ENCODE measurements at regions not wholly inside any gene's neighbourhood (a gene's known extent, or its start where the extent isn't known, plus 50 kb on each side); places are given as distances from the start of the nearest gene placed in this dataset.
"Not testable (repeated sequence)": the region's sequence is repeated elsewhere in the genome, so short reads cannot be mapped to it uniquely, and the experiment has no call there.

DNA sequence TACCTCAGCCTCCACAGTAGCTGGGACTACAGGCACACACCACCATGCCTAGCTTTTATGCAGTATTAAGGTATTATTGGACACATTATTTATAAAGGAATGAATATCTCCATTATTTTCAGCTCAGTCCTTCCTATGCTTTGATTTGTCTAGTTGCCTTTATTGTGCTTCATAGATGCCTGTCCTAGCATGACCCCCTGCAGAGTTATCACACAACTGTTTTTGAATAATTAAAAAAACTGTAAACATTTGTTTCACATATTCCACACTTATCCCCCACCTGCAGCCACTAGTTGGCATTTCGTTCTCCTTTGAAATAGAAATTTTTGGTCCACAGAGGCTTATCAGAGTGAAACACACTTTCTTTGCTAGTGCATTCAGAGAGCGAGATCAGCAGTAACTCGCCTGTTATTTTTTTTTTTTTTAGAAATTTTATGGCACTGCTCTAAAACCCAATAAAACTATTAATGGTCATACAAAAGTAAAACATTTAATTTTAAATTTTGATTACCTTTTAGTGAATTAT, 151.8 kb upstream of the RASA1 start:
- FAIRE-seq: no peak

- FAIRE-seq: no peak
Observed at GRCh38 chr5:87116825-87117512, 150.7 kb upstream of the RASA1 start.

GRCh38 chr5:87119588-87119987, 148.1 kb upstream of the RASA1 start:
- no peak for FAIRE-seq

- FAIRE-seq: no peak
Observed at GRCh38 chr5:87120518-87121303, 147.0 kb upstream of the RASA1 start.

DNA sequence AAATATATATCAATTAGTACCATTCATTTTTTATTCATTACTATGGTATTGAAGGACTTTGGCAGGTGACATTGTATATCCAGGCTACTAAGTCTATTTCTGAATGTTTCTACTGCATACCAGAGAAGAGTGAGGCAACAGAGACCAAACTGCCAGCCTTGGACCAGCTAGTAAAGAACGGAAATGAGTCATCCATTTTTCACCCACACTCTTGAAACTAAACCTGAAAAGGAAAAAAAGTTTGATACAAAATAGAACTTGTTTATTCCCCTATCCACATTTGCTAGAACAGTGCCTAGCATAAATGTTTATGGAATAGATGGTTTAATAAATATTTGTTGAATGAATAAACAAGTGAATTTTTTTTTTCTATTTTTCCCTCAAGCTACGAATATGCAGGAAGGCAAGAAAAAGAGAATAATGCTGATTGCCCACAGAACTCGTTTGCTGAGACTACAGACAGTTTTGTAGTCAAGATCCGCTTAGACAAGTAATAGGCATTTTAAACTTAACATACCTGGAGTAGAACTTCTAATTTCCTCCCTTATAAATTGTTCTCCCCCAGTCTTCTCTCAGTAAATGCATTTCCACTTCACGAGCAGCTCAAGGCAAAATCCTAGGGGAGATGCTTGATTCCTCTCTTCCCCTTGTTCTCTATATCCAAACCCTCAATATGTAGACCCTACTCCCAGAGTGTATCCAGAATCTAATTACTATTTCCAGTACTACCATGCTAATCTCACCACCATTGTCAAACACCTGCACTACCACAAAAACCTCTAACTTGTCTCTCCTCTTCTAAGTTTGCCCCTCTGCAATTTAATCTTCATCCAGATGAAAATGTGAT, 146.2 kb upstream of the RASA1 start:
- FAIRE-seq: no peak

DNA sequence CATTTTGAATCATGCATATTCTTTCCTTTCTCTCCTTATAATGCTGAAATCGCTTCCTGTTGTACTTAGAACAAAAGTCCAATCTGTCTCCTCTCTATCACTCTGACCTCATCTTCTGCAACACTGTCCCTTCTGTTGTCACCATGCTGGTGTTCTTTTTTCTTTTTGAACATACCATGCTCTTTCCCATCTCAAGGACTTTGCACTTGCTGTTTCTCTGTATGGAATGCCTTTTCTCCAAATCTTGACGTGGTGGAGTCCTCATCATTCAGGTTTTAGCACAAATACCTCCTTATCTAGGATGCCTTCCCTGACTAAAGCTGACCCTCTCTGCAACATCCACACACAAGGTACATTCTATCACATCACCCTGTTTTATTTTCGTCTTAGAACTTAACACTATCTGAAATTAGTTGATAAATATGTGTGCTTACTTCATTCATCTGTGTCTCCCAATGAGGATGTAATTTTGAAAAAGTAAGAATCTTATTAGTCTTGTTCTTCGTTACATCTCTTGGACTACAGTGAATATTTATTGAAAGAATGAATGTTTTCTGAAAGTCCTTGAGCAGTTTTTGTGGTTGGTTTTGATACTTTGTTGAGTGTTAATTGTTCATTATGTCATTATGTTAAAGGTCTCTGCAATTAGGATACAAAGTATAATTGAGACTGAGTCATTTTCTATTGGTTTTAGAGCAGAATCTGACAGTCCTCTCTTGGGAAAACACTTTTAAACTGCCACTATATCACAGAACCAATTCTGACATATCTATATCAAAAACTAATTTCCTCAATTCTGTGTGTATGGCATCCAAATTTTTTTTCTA, 145.3 kb upstream of the RASA1 start:
- FAIRE-seq: no peak

GRCh38 chr5:87125766-87126165, 141.9 kb upstream of the RASA1 start:
- FAIRE-seq: no peak

- no peak for FAIRE-seq
Observed at GRCh38 chr5:87126869-87127268, 140.8 kb upstream of the RASA1 start.

DNA sequence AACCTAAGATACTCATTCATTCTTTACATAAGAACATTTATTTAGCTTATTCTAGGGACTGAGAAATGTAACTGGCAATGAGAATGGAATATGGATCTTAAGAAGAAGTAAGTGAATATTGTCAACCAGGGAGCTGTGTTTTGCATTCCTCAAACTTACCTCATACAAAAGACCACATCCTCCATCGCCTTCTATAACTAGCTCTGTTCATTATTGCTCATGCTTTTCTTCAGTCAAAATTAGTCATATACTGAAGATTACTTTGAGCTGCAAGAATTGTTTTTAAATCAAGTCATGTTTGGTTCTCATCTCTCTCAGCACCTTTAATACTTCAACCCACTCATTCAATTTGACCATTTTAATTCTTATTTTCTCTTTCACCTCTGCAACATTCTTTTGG, 140.3 kb upstream of the RASA1 start:
- no peak for FAIRE-seq

DNA sequence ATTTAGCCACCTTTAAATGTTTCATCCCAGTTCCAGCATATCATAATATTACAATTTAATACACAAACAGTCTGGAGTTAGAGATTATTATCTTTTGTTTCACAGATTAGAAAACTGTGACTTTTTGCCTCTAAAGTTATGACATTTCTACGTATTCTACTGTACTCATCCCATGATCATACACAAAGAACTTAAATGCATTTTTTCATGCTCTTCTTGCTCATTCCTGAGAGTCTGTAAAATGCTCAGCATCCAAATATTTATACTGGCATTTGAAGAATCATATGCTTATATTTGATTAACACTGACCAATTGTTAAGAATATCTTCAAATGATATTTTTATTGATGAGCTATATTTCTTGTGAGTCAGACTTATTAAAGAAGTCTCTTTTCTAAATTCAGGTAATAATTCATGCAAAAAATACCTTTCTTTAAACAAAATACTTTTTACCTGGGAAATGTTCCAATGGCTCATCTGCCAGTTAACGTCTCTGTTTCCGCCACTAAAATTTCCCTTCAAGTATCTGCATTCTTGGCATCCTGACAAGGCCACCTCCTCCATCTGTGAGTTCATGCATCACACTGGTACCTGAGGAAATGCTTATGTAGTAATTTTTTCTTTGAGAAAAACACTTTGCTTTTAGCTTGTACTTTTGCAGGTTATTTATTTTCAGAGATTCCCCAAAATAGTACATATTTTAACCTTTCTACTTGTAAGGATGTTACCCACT, 139.6 kb upstream of the RASA1 start:
- FAIRE-seq: no peak

- FAIRE-seq: no peak
Observed at GRCh38 chr5:87129046-87129445, 138.6 kb upstream of the RASA1 start.

- no peak for FAIRE-seq
Observed at GRCh38 chr5:87132696-87133095, 135.0 kb upstream of the RASA1 start.

GRCh38 chr5:87134513-87134912, 133.2 kb upstream of the RASA1 start:
- FAIRE-seq: not testable (repeated sequence)

DNA sequence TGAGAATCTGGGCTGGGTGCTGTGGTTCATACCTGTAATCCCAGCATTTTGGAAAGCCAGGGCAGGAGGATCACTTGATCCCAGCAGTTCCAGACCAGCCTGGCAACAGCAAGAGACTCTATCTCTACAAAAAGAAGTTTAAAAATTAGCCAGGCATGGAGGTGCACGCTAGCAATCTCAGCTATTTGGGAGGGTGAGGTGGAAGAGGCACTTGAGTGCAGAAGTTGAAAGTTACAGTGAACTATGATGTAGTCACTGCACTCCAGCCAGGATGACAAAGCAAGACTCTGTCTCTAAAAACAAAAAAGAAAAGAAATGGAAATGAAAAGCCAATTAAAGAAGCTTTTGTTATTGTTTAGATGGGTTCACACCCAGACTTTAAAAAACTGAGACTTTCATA, 131.6 kb upstream of the RASA1 start:
- no peak for FAIRE-seq

DNA sequence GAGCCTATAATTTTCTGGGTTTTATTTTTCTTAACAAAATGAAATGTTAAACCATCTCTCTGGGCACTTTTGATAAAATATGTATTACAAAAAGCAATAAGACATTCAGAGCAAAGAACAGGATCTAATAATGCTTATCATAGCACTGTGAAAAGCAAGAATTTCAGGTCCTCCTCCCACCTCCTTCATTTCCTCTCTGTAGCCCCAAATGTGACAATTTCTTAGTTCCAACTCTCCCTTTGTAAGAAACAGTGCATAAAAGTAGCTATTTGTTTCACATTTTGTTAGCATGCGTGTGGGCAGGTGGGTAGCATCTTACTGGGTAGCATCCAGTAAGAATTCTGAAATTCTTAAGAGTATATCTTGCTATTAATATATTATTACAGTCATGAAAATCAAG, 130.9 kb upstream of the RASA1 start:
- FAIRE-seq: no peak

DNA sequence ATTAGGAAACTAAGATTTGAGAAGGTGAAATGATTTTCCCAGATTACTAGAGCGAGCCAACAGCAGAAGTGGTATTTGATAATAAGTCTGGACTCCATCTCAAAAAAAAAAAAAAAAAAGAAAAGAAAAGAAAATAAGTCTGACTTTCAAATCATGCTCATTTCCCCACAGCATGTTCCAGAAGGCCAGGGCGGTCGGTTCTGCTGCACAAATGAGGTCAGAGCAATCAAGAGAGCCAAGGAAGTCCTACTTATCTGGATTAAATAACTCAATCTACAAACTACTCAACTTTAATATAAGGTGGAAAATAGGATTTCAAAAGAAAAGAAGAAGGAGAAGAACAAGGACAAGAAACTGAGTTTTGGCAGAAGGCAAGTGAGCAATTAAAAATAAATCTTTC, 130.4 kb upstream of the RASA1 start:
- FAIRE-seq: no peak

DNA sequence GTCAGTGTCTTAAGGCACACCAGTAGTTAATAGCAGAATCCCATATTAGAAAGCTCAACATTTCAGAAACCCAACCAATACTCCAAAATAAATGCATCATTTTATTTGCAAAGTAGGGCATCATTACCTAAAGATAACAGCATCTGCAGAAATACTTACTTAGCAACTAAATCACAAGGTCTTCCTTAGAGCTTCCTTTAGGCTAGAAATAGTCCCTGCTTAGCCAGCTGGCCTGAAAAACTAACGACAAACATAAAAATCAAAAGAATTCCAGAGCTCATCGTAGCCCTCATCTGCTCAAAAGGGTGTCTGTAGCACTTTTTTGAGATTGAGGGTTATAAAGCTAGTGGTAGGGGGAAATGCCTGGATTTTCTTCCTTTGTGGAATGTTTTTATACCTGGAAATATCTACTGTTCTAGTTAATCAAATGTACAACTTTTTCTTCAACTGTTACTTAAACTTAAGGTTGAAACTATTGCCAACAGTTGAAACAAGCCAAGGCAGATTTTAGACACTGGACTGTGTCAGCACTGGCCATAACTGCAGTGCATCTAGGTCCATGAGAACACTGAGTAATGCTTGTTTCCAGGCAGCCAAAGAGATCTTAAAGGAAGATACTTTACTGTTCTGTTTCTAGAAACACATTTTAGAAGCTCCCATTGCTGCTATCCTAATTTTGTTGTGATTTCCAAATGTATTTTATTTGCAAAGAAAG, 129.4 kb upstream of the RASA1 start:
- no peak for FAIRE-seq

GRCh38 chr5:87139795-87140194, 127.9 kb upstream of the RASA1 start:
- FAIRE-seq: no peak

GRCh38 chr5:87141544-87141943, 126.1 kb upstream of the RASA1 start:
- no peak for FAIRE-seq

GRCh38 chr5:87145853-87146252, 121.8 kb upstream of the RASA1 start:
- not testable (repeated sequence) for FAIRE-seq

DNA sequence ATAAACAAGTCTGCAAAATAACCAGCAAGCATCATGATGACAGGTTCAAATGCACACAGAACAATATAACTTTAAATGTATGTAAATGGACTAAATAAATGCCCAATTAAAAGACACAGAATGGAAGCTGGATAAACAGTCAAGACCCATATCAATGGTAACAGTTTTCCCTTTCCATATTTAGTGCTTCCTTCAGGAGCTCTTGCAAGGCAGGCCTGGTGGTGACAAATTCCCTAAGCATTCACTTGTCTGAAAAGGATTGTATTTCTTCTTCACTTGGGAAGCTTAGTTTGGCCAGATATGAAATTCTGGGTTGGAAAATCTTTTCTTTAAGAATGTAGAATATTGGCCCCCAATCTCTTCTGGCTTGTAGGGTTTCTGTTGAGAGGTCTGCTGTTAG, 120.2 kb upstream of the RASA1 start:
- FAIRE-seq: no peak
